Endometrium (tissue), 2 donors: ENCODE measurements at regions not wholly inside any gene's neighbourhood (a gene's known extent, or its start where the extent isn't known, plus 50 kb on each side); places are given as distances from the start of the nearest gene placed in this dataset.
"Not testable (repeated sequence)": the region's sequence is repeated elsewhere in the genome, so short reads cannot be mapped to it uniquely, and the experiment has no call there.

Source experiments
- FAIRE-seq: peaks from 2 replicates; lab custom pipeline; 2012; peaks lifted over from hg19 to GRCh38; lab: Jason Lieb, UNC
- donor health status: control.
- donor health status: control.

- no peak for FAIRE-seq
Observed at GRCh38 chr13:64538711-64539110, 2691.4 kb downstream of the PCDH9 start.

GRCh38 chr13:64534302-64534701 lies 2695.8 kb downstream of the PCDH9 start:
- no peak for FAIRE-seq

GRCh38 chr13:64531400-64531799 lies 2698.7 kb downstream of the PCDH9 start:
- no peak for FAIRE-seq

GRCh38 chr13:64529874-64530485 lies 2700.2 kb downstream of the PCDH9 start:
- FAIRE-seq: no peak

GRCh38 chr13:64528838-64529237 lies 2701.3 kb downstream of the PCDH9 start:
- FAIRE-seq: no peak

GRCh38 chr13:64527561-64527960 lies 2702.6 kb downstream of the PCDH9 start:
- FAIRE-seq: no peak

GRCh38 chr13:64525687-64526086 lies 2704.4 kb downstream of the PCDH9 start:
- FAIRE-seq: no peak

GRCh38 chr13:64510747-64511146 lies 2719.4 kb downstream of the PCDH9 start:
- FAIRE-seq: no peak

GRCh38 chr13:64506246-64506645 lies 2723.9 kb downstream of the PCDH9 start:
- FAIRE-seq: no peak

GRCh38 chr13:64505336-64505910 lies 2724.7 kb downstream of the PCDH9 start:
- FAIRE-seq: no peak

- FAIRE-seq: no peak
Observed at GRCh38 chr13:64488731-64489130, 2741.4 kb downstream of the PCDH9 start.

- no peak for FAIRE-seq
Observed at GRCh38 chr13:64482373-64482772, 2747.8 kb downstream of the PCDH9 start.

- no peak for FAIRE-seq
Observed at GRCh38 chr13:64480672-64481071, 2749.5 kb downstream of the PCDH9 start.

GRCh38 chr13:64480211-64480610 lies 2749.9 kb downstream of the PCDH9 start:
- no peak for FAIRE-seq

- no peak for FAIRE-seq
Observed at GRCh38 chr13:64477146-64477545, 2753.0 kb downstream of the PCDH9 start.

GRCh38 chr13:64476041-64476568 lies 2754.0 kb downstream of the PCDH9 start:
- not testable (repeated sequence) for FAIRE-seq

GRCh38 chr13:64471916-64472315 lies 2758.2 kb downstream of the PCDH9 start:
- peak; percentile 77 for FAIRE-seq

GRCh38 chr13:64470751-64471150 lies 2759.4 kb downstream of the PCDH9 start:
- FAIRE-seq: no peak

- no peak for FAIRE-seq
Observed at GRCh38 chr13:64459778-64460177, 2770.4 kb downstream of the PCDH9 start.

GRCh38 chr13:64457976-64458375 lies 2772.2 kb downstream of the PCDH9 start:
- FAIRE-seq: no peak

GRCh38 chr13:64455124-64455523 lies 2775.0 kb downstream of the PCDH9 start:
- FAIRE-seq: no peak

- FAIRE-seq: no peak
Observed at GRCh38 chr13:64453831-64454230, 2776.3 kb downstream of the PCDH9 start.

GRCh38 chr13:64446372-64446771 lies 2783.8 kb downstream of the PCDH9 start:
- FAIRE-seq: no peak

- no peak for FAIRE-seq
Observed at GRCh38 chr13:64441740-64442139, 2788.4 kb downstream of the PCDH9 start.
